Cardiac muscle cell (in vitro differentiated cells and primary cell): ENCODE measurements at regions not wholly inside any gene's neighbourhood (a gene's known extent, or its start where the extent isn't known, plus 50 kb on each side); places are given as distances from the start of the nearest gene placed in this dataset.
A peak's percentile ranks its signal among the peaks of the same experiment; 100 is the strongest.

Experiments used
- DNase-seq, 2 donors: peaks; one replicate each; pipeline versions ENCODE4 v3.0.0 to v3.0.0-alpha.2; 2010 to 2017; ENCODE audit warnings: low read depth in 1 of 2, low spot score in 1 of 2
- H3K27ac ChIP-seq: fragments of 200-600 bp; sonication (generic); 2 replicates; pipeline ENCODE4 v1.5.1; 2016
- H3K27me3 ChIP-seq: fragments of 200-600 bp; sonication (generic); 2 replicates; pipeline ENCODE4 v1.6.0; 2016; ENCODE audit warnings: control low read depth
- H3K36me3 ChIP-seq: fragments of 200-600 bp; sonication (generic); 2 replicates; pipeline ENCODE4 v1.5.1; 2016; ENCODE audit warnings: control low read depth
- H3K4me1 ChIP-seq: fragments of 200-600 bp; sonication (generic); 2 replicates; pipeline ENCODE4 v1.8.1; 2017; ENCODE audit warnings: low read depth, mild to moderate bottlenecking, mixed run types
- H3K4me3 ChIP-seq: fragments of 200-600 bp; sonication (generic); 2 replicates; pipeline ENCODE4 v1.5.1; 2016; ENCODE audit warnings: mild to moderate bottlenecking
- H3K9me3 ChIP-seq: fragments of 200-600 bp; sonication (generic); 2 replicates; pipeline ENCODE4 v1.5.1; 2017; ENCODE audit warnings: low read depth, mild to moderate bottlenecking, control low read depth
- CTCF ChIP-seq: IDR thresholded peaks from 2 replicates; pipeline ENCODE4 v1.5.1; 2012; ENCODE audit warnings: low read depth, mild to moderate bottlenecking, low read length

GRCh38 chr4:138821331-138821730 lies 194.2 kb upstream of the NOCT start:
- Histone ChIP-seq H3K36me3 (no peaks in the 10 kb centered on the region), H3K27me3 (no peaks in the 10 kb centered on the region), H3K9me3 (no peaks in the 10 kb centered on the region), H3K27ac (no peak overlapping the region), H3K4me1 (peaks cover 14% of the 10 kb centered on the region), H3K4me3 (no peak overlapping the region)
- no peak for DNase-seq
- no peak for TF ChIP-seq CTCF

DNA sequence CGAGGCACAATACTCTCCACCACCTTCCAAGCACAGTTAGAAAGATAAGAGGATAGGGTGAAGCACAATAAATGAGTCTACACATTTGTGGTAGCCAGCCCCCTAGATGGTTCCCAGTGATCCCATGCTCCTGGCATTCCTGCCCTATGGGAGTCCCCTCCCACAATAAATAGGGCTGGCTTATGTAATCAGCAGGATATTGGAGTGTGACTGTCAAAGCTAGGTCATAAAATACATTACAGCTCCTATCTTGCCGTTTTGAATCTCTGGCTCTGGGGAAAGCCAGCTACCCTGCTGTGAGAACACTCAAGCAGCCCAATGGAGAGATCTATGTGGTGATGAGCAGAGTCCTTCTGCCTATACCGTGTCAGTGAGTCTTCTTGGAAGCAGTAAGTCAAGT lies 198.7 kb upstream of the NOCT start:
- H3K4me1 ChIP-seq: peaks cover 3% of the 10 kb centered on the region
- H3K9me3 ChIP-seq: no peaks in the 10 kb centered on the region
- H3K27ac ChIP-seq: no peak overlapping the region
- H3K36me3 ChIP-seq: no peaks in the 10 kb centered on the region
- H3K27me3 ChIP-seq: no peaks in the 10 kb centered on the region
- no peak for DNase-seq
- H3K4me3 ChIP-seq: no peak overlapping the region
- no peak for TF ChIP-seq CTCF

DNA sequence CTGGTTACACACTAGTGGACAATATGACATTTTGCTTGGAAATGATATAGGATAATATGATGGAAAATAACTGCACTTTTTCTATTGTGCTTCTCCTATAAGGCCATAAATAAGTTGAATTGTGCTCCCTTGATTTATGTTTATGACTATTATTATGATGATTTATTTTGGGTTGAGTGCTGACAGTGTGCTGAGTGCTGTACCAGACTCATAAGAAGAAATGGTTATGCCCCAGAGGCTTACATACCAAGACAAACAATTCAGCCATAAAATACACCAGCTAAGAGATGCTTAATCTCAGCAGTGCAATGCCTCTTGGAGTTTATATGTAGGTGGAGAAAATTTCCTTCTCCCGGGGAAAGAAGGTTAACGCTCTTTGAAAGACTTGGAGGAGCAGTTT lies 199.8 kb upstream of the NOCT start:
- Histone ChIP-seq H3K27ac (no peak overlapping the region), H3K4me3 (no peak overlapping the region), H3K9me3 (no peaks in the 10 kb centered on the region), H3K4me1 (peaks cover 3% of the 10 kb centered on the region), H3K27me3 (no peaks in the 10 kb centered on the region), H3K36me3 (no peaks in the 10 kb centered on the region)
- no peak for DNase-seq
- no peak for TF ChIP-seq CTCF

DNA sequence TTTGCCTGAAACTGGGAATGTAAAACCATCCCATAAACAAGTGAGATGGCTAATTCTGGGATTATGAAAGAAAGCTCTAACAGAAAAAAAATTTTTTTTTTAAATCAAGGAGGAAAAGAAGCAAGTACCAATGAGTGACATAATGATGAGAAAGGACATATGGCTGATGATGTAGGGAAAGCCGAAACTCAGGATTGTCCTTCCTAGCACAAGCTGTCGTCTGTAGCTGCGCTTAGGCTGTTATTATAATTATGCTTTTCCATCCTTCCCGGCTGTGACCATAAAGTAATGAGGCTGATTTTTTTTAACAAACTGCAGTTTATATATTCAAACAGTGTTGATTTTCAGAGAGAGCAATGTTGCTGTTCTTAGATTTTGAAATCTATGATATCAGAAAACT lies 209.8 kb upstream of the NOCT start:
- no peaks in the 10 kb centered on the region for H3K36me3 ChIP-seq
- DNase-seq: no peak
- H3K4me1 ChIP-seq: peaks cover 52% of the 10 kb centered on the region
- no peaks in the 10 kb centered on the region for H3K9me3 ChIP-seq
- H3K27ac ChIP-seq: peak overlapping the region; percentile 96
- no peaks in the 10 kb centered on the region for H3K27me3 ChIP-seq
- no peak for TF ChIP-seq CTCF
- H3K4me3 ChIP-seq: no peak overlapping the region

DNA sequence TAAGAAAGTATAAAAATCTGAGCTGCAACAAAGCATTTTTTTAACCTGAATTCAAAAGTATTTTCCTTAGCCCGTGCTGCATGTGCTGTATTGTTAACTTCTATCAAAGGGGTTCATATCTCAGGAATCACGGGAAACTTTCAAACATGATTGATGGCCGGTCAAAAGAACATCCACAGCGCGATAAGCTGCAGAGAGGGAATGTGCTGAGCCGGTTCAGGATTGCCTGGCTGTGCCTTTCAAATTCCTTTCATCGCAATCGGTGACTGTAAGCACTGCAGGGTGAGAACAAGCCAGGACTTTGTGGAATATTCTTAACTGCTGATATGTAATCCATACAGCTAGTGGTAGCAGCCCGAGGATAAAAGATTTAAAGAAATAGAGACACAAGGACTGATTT lies 210.9 kb upstream of the NOCT start:
- Histone ChIP-seq H3K4me3 (no peak overlapping the region), H3K9me3 (no peaks in the 10 kb centered on the region), H3K4me1 (peaks cover 62% of the 10 kb centered on the region), H3K27me3 (no peaks in the 10 kb centered on the region), H3K27ac (peak overlapping the region; percentile 96), H3K36me3 (no peaks in the 10 kb centered on the region)
- DNase-seq: peak in 1 of 2 donors; percentile 87
- no peak for TF ChIP-seq CTCF

- no peak for DNase-seq
- Histone ChIP-seq H3K4me3 (no peak overlapping the region), H3K4me1 (peaks cover 71% of the 10 kb centered on the region), H3K27me3 (no peaks in the 10 kb centered on the region), H3K36me3 (no peaks in the 10 kb centered on the region), H3K27ac (peak overlapping the region; percentile 96), H3K9me3 (no peaks in the 10 kb centered on the region)
- TF ChIP-seq CTCF: no peak
Measured at GRCh38 chr4:138803051-138803450, 212.5 kb upstream of the NOCT start.
